Neural cell (in vitro differentiated cells): ENCODE measurements at regions not wholly inside any gene's neighbourhood (a gene's known extent, or its start where the extent isn't known, plus 50 kb on each side); places are given as distances from the start of the nearest gene placed in this dataset.

Experiments used
- H2AFZ ChIP-seq: fragments of 200-600, 300-800 bp; sonication (generic), shearing (Covaris generic); 2 replicates; pipeline ENCODE4 v1.6.0; 2014; ENCODE audit warnings: low read depth, mild to moderate bottlenecking, antibody characterized with exemption, low read length, moderate library complexity
- H3F3A ChIP-seq: fragments of 200-600 bp; shearing (Covaris generic); 2 replicates; pipeline ENCODE4 v1.6.1; 2016; ENCODE audit warnings: mild to moderate bottlenecking, moderate library complexity, mixed read lengths, antibody characterized with exemption, low read length; ENCODE audit not compliant: insufficient read depth, poor library complexity, severe bottlenecking
- H3K27ac ChIP-seq: fragments of 200-600, 300-800 bp; sonication (generic), shearing (Covaris generic); 2 replicates; pipeline ENCODE4 v1.5.1; 2014; ENCODE audit warnings: mild to moderate bottlenecking, low read length, moderate library complexity
- H3K27me3 ChIP-seq: fragments of 300-800, 200-600 bp; sonication (generic), shearing (Covaris generic); 2 replicates; pipeline ENCODE4 v1.6.0; 2014; ENCODE audit warnings: mild to moderate bottlenecking, low read depth, low read length, moderate library complexity; ENCODE audit not compliant: insufficient read depth
- H3K36me3 ChIP-seq: fragments of 300-800, 200-600 bp; sonication (generic), shearing (Covaris generic); 2 replicates; pipeline ENCODE4 v1.5.1; 2014; ENCODE audit warnings: mild to moderate bottlenecking, antibody characterized with exemption, low read length, moderate library complexity; ENCODE audit not compliant: insufficient read depth
- H3K4me2 ChIP-seq: fragments of 300-800, 200-600 bp; sonication (generic), shearing (Covaris generic); 2 replicates; pipeline ENCODE4 v1.6.0; 2014; ENCODE audit warnings: mild to moderate bottlenecking, low read length
- H3K4me3 ChIP-seq: fragments of 300-800, 200-600 bp; sonication (generic), shearing (Covaris generic); 2 replicates; pipeline ENCODE4 v1.5.1; 2014; ENCODE audit warnings: mild to moderate bottlenecking, low read length, moderate library complexity
- H3K79me2 ChIP-seq: fragments of 200-600 bp; shearing (Covaris generic); replicated peaks from 2 replicates; pipeline ENCODE4 v1.6.0; 2014; ENCODE audit warnings: mild to moderate bottlenecking, low read length, moderate library complexity; ENCODE audit not compliant: insufficient read depth
- H3K9ac ChIP-seq: fragments of 300-800, 200-600 bp; sonication (generic), shearing (Covaris generic); 2 replicates; pipeline ENCODE4 v1.6.1; 2016; ENCODE audit warnings: mild to moderate bottlenecking, low read length, mixed read lengths
- H3K9me2 ChIP-seq: fragments of 200-600 bp; shearing (Covaris generic); 2 replicates; pipeline ENCODE4 v1.6.1; 2016; ENCODE audit warnings: mild to moderate bottlenecking, low read length, mixed read lengths; ENCODE audit not compliant: insufficient read depth
- H3K9me3 ChIP-seq: fragments of 200-600, 300-800 bp; sonication (generic), shearing (Covaris generic); 2 replicates; pipeline ENCODE4 v1.6.1; 2016; ENCODE audit warnings: mild to moderate bottlenecking, mixed run types, low read length, moderate library complexity, mixed read lengths
- H4K20me1 ChIP-seq: fragments of 200-600 bp; shearing (Covaris generic); 2 replicates; pipeline ENCODE4 v1.6.1; 2016; ENCODE audit warnings: mild to moderate bottlenecking, mixed run types; ENCODE audit not compliant: insufficient read depth
- EP300 ChIP-seq: fragments of 450-650 bp; conservative IDR thresholded peaks from 2 replicates; pipeline ENCODE4 v1.6.1; 2014; ENCODE audit warnings: antibody characterized with exemption, mild to moderate bottlenecking, moderate library complexity; ENCODE audit not compliant: poor library complexity, severe bottlenecking
- EZH2 ChIP-seq: fragments of 200-600, 300-800 bp; shearing (Covaris generic), sonication (generic); IDR thresholded peaks from 2 replicates; pipeline ENCODE4 v1.6.1; 2014; ENCODE audit warnings: antibody characterized with exemption, low read length, borderline replicate concordance, mild to moderate bottlenecking; ENCODE audit not compliant: insufficient read depth, poor library complexity, severe bottlenecking
- MXI1 ChIP-seq: fragments of 450-650 bp; conservative IDR thresholded peaks from 2 replicates; pipeline ENCODE4 v1.6.1; 2014; ENCODE audit warnings: antibody characterized with exemption, mild to moderate bottlenecking; ENCODE audit not compliant: poor library complexity, severe bottlenecking
- POLR2AphosphoS5 ChIP-seq: IDR thresholded peaks from 2 replicates; pipeline ENCODE4 v1.6.1; 2012
- RAD21 ChIP-seq: fragments of 450-650 bp; conservative IDR thresholded peaks from 2 replicates; pipeline ENCODE4 v1.6.1; 2014; ENCODE audit warnings: antibody characterized with exemption, mild to moderate bottlenecking, moderate library complexity
- SMC3 ChIP-seq: fragments of 450-650 bp; conservative IDR thresholded peaks from 2 replicates; pipeline ENCODE4 v1.6.1; 2014; ENCODE audit warnings: antibody characterized with exemption, mild to moderate bottlenecking, moderate library complexity; ENCODE audit not compliant: poor library complexity
- TAF1 ChIP-seq: IDR thresholded peaks from 2 replicates; pipeline ENCODE4 v1.6.1; 2012; ENCODE audit warnings: low read depth
- TF ChIP-seq, protein P1 (sequence below): IDR thresholded peaks from 2 replicates; pipeline ENCODE4 v1.6.1; 2012; ENCODE audit warnings: borderline replicate concordance
- TF ChIP-seq, protein P2 (sequence below): fragments of 450-650 bp; IDR thresholded peaks from 2 replicates; pipeline ENCODE4 v1.5.1; 2014; ENCODE audit warnings: antibody characterized with exemption, mild to moderate bottlenecking, moderate library complexity; ENCODE audit not compliant: poor library complexity, severe bottlenecking

DNA sequence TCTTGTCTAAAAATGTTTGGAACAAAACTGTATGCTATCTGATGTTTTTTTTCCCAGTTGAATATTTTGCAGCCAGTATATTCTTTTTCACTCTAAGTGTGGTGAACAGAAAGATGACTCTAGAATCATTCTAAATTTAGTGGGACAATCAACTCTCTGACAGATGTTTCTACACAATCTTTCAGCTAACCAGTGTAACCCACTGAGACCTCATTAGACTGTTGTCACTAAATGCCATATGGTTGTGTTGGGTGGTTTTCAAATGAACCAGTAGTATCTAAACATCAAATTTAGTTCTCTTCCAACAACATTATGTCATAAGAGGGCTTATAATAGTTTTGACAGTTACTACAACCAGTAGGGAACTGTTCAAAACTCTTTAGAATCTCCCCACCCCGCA lies 129.6 kb upstream of the PRLR start:
- no peaks in the 10 kb centered on the region for H3K79me2 ChIP-seq
- no peak overlapping the region for H3K4me3 ChIP-seq
- H3K27me3 ChIP-seq, result no peaks in the 10 kb centered on the region
- H4K20me1 ChIP-seq, result no peaks in the 10 kb centered on the region
- H3K9ac ChIP-seq, result no peak overlapping the region
- no peak overlapping the region for H3K27ac ChIP-seq
- H3K9me2 ChIP-seq, result no peaks in the 10 kb centered on the region
- no peaks in the 10 kb centered on the region for H3F3A ChIP-seq
- no peaks in the 10 kb centered on the region for H3K36me3 ChIP-seq
- no peaks in the 10 kb centered on the region for H3K9me3 ChIP-seq
- no peak overlapping the region for H3K4me2 ChIP-seq
- no peak overlapping the region for H2AFZ ChIP-seq
- TF ChIP-seq EZH2, result no peak
- TF ChIP-seq, protein P1, sequence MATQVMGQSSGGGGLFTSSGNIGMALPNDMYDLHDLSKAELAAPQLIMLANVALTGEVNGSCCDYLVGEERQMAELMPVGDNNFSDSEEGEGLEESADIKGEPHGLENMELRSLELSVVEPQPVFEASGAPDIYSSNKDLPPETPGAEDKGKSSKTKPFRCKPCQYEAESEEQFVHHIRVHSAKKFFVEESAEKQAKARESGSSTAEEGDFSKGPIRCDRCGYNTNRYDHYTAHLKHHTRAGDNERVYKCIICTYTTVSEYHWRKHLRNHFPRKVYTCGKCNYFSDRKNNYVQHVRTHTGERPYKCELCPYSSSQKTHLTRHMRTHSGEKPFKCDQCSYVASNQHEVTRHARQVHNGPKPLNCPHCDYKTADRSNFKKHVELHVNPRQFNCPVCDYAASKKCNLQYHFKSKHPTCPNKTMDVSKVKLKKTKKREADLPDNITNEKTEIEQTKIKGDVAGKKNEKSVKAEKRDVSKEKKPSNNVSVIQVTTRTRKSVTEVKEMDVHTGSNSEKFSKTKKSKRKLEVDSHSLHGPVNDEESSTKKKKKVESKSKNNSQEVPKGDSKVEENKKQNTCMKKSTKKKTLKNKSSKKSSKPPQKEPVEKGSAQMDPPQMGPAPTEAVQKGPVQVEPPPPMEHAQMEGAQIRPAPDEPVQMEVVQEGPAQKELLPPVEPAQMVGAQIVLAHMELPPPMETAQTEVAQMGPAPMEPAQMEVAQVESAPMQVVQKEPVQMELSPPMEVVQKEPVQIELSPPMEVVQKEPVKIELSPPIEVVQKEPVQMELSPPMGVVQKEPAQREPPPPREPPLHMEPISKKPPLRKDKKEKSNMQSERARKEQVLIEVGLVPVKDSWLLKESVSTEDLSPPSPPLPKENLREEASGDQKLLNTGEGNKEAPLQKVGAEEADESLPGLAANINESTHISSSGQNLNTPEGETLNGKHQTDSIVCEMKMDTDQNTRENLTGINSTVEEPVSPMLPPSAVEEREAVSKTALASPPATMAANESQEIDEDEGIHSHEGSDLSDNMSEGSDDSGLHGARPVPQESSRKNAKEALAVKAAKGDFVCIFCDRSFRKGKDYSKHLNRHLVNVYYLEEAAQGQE, result no peak
- TF ChIP-seq POLR2AphosphoS5, result no peak
- no peak for TF ChIP-seq EP300
- TF ChIP-seq, protein P2, sequence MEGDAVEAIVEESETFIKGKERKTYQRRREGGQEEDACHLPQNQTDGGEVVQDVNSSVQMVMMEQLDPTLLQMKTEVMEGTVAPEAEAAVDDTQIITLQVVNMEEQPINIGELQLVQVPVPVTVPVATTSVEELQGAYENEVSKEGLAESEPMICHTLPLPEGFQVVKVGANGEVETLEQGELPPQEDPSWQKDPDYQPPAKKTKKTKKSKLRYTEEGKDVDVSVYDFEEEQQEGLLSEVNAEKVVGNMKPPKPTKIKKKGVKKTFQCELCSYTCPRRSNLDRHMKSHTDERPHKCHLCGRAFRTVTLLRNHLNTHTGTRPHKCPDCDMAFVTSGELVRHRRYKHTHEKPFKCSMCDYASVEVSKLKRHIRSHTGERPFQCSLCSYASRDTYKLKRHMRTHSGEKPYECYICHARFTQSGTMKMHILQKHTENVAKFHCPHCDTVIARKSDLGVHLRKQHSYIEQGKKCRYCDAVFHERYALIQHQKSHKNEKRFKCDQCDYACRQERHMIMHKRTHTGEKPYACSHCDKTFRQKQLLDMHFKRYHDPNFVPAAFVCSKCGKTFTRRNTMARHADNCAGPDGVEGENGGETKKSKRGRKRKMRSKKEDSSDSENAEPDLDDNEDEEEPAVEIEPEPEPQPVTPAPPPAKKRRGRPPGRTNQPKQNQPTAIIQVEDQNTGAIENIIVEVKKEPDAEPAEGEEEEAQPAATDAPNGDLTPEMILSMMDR, result no peak
- no peak for TF ChIP-seq TAF1
- no peak for TF ChIP-seq RAD21
- no peak for TF ChIP-seq MXI1

DNA sequence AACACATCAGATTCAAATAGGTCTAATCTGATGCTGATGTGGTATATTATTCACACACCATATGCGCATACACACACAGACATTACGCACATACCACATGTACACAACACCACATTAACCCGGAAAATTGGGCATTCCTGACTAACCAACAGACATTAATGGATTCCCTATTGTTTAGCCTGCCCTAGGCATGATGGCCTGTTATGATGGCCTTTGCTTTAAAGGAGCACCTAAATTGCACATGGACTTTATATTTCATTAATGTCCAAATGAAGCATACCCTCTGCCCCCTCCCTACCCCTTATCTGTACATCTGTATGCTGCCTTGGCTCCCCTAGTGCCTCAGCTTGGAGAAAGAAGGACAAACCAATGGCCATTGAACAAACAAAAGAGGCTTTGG lies 127.7 kb upstream of the PRLR start:
- TF ChIP-seq, protein P1, result no peak
- no peak for TF ChIP-seq EZH2
- TF ChIP-seq, protein P2, result no peak
- TF ChIP-seq RAD21, result no peak
- no peak for TF ChIP-seq POLR2AphosphoS5
- no peak for TF ChIP-seq EP300
- no peak for TF ChIP-seq TAF1
- no peak for TF ChIP-seq SMC3
- TF ChIP-seq MXI1, result no peak
- Histone ChIP-seq H3K36me3 (no peaks in the 10 kb centered on the region), H3K9ac (no peak overlapping the region), H3K27me3 (no peaks in the 10 kb centered on the region), H3K9me3 (no peaks in the 10 kb centered on the region), H3K4me3 (no peak overlapping the region), H2AFZ (no peak overlapping the region), H4K20me1 (no peaks in the 10 kb centered on the region), H3K79me2 (no peaks in the 10 kb centered on the region), H3F3A (no peaks in the 10 kb centered on the region), H3K27ac (no peak overlapping the region), H3K4me2 (no peak overlapping the region), H3K9me2 (no peaks in the 10 kb centered on the region)
